ENCODE measurements at regions not wholly inside any gene's neighbourhood (a gene's known extent, or its start where the extent isn't known, plus 50 kb on each side); places are given as distances from the start of the nearest gene placed in this dataset.

GRCh38 chr3:139289860-139290524 lies 53.8 kb upstream of the MRPS22 start:
- in situ Hi-C loops (cut with HindIII; ENCODE audit: low sequenced_read_pairs) = no loop called here
- DNase-seq (ENCODE audit: low spot score) = no peak

- DNase-seq (ENCODE audit: low spot score) = no peak
- in situ Hi-C loops (cut with HindIII; ENCODE audit: low sequenced_read_pairs) = no loop called here
Observed at GRCh38 chr3:139291276-139292051, 52.4 kb upstream of the MRPS22 start.

GRCh38 chr3:139292192-139292591 lies 51.6 kb upstream of the MRPS22 start:
- DNase-seq (ENCODE audit: low spot score) = no peak
- in situ Hi-C loops (cut with HindIII; ENCODE audit: low sequenced_read_pairs) = no loop called here

GRCh38 chr3:139292711-139293664 lies 50.8 kb upstream of the MRPS22 start:
- DNase-seq (ENCODE audit: low spot score) = no peak

GRCh38 chr3:139293665-139294023 lies 50.2 kb upstream of the MRPS22 start:
- no peak for DNase-seq (ENCODE audit: low spot score)
- in situ Hi-C loops (cut with HindIII; ENCODE audit: low sequenced_read_pairs) = no loop called here

More at GRCh38 chr3:139292711-139293664, 50.8 kb upstream of the MRPS22 start:
- in situ Hi-C loops (cut with HindIII; ENCODE audit: low sequenced_read_pairs) = no loop called here
